ENCODE measurements at regions not wholly inside any gene's neighbourhood (a gene's known extent, or its start where the extent isn't known, plus 50 kb on each side); places are given as distances from the start of the nearest gene placed in this dataset.

GRCh38 chr3:168645180-168645579, 549.5 kb upstream of the GOLIM4 start:
- TF ChIP-seq MXI1 (IDR thresholded peaks at IDR 0.05; ENCODE audit: borderline replicate concordance, low read depth, low read length), result no peak
- no peak for TF ChIP-seq MAFK (IDR thresholded peaks at IDR 0.05; ENCODE audit: low read depth, low read length)
- TF ChIP-seq CTCF (conservative IDR thresholded peaks at IDR 0.05; ENCODE audit: low read depth, low read length), result no peak
- no peak for TF ChIP-seq RCOR1 (IDR thresholded peaks at IDR 0.05; ENCODE audit: insufficient replicate concordance, low read length)
- no peak for TF ChIP-seq RAD21 (IDR thresholded peaks at IDR 0.05; ENCODE audit: low read length)
- no peak for TF ChIP-seq POLR2A (IDR thresholded peaks at IDR 0.05; ENCODE audit: low read depth, low read length)
- no peak for TF ChIP-seq SMC3 (IDR thresholded peaks at IDR 0.05; ENCODE audit: low read depth, low read length)
- TF ChIP-seq FOS (IDR thresholded peaks at IDR 0.05; ENCODE audit: low read depth, low read length), result no peak
- no peak for TF ChIP-seq BHLHE40 (IDR thresholded peaks at IDR 0.05; ENCODE audit: low read depth, low read length)
- TF ChIP-seq CHD1 (IDR thresholded peaks at IDR 0.05; ENCODE audit: low read depth, low read length), result no peak
- TF ChIP-seq MAZ (IDR thresholded peaks at IDR 0.05; ENCODE audit: borderline replicate concordance, low read depth, low read length), result no peak
- no peak for TF ChIP-seq ELK1 (IDR thresholded peaks at IDR 0.05; ENCODE audit: borderline replicate concordance, low read depth, low read length)
- no peak for TF ChIP-seq CEBPB (IDR thresholded peaks at IDR 0.05; ENCODE audit: low read depth, low read length)
